CD4-positive, alpha-beta T cell treated with Interleukin-4 for 4 hours (primary cell): ENCODE measurements at regions not wholly inside any gene's neighbourhood (a gene's known extent, or its start where the extent isn't known, plus 50 kb on each side); places are given as distances from the start of the nearest gene placed in this dataset.

Experiments
- DNase-seq: peaks from one replicate; pipeline ENCODE4 v3.0.0-alpha.2; 2020

DNA sequence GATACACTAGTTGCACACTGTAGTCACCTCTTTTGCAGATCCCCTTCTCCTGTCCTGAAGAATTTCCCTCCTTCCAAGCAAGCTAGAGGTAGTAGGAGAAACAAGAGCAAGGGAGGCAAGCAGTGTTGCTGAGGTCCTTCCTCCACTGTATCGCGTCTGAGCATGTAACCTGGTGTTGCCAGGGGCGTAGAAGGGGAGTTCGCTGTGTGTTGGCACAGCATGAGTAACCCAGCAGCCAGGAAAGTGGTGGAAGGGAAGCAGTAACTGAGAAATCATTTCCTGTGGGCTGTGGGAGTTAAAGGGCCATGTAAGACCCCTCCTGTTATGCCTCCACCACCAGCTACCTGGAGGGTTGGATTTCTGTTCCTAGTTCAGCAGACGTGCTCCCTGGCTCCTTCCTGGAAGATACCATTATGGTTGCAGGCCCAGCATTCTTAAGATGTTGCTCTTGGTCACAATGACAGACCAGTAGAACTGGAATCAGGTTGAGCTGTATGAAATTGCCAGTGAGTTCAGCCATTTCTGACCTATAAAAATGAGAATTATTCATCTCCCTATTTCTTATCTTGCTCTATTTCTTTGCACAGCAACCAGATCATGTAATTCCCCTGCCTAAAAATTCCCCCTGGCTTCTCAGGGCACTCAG is 215.3 kb upstream of the TOPAZ1 start:
- no peak for DNase-seq

DNA sequence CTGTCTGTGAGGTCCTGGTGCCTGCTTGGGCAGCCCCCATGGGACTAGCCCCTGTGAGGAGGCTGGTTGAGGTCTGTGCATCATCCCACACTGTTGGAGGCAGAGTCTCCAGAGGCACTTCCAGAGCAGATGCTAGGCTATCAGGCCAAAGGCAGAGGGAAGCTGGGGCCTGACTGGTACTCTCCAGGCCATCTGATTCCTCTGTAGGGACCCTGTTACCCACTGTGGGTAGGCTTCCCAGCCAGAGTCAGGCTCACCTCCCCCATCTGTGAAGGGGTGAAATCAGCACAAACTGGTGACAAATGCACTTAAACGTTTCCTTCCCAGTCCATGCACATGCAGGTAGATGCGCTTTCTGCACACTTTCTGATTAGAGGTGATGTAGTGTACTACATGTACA is 212.6 kb upstream of the TOPAZ1 start:
- no peak for DNase-seq

- DNase-seq = no peak
Observed at GRCh38 chr3:44030285-44030684, 211.4 kb upstream of the TOPAZ1 start.

DNA sequence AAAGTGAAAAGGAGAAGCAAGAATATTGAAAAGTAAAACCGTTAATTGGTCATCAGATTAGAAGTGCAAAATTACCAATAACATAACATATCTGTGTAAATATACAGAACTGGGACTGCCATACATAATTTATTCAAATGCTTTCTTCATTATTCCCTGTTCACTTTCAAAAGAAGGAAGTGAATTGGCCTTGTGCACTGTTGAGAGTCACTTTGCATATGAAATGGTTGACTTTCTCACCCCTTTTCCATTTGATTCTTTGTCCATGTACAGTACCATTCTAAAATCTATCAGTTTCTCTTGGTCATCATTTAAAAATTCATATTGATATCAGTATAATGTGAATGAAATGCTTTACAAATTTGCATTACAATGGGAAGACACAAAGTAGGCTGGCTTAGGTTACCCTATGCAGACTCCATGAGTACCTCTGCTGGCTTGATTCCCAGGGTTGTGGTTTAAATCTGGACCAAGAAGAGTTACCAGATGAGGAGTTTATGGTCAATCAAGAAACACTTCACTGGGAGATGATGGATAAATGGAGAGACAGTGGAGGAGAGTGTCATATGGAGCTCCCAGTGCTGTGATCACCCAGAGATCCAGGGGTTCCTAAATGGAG is 210.9 kb upstream of the TOPAZ1 start:
- no peak for DNase-seq

DNA sequence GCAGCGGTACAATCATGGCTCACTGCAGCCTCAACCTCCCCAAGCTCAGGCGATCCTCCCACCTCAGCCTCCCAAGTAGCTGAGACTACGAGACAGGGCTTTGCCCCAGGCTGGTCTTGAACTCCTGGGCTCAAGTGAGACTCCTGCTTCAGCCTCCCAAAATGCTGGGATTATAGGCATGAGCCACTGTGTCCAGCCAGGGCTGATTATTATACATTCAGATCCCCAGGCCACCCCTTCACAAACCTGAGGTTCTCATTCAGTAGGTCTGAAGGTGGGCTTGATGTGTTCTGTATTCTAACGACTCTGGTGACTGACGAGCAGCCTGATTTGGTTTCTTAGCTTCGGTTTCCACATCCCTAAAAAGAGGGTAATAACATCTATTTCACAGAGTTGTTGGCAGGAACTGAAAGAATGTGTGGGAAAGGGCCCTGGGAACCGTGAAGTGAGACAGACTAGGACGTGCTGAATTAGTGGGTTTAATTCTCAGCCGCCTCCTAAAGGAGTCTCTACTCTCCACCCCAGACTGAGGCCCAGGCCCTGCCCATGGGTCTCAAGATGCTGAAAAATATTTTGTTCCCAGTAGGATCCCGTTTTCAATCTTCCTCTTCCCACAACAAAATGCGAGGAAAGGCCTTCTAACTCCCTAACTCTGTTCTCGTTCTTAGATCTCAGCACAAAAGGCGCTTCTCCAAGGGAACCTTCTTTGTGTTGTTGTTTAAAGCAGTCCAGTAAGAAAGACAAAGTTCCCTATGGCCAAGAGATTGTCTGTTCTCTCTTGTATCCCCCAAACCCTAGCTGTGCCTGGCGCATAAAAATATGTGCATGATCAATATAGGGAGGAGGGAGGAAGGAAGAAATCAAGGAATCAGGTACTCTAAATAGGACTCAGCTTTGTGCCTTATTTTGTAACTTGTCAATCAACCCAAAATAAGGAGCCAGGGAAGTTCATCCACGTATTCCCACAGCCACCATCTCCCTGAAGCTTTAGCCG is 210.0 kb upstream of the TOPAZ1 start:
- no peak for DNase-seq

GRCh38 chr3:44032487-44032886 is 209.2 kb upstream of the TOPAZ1 start:
- DNase-seq = no peak

DNA sequence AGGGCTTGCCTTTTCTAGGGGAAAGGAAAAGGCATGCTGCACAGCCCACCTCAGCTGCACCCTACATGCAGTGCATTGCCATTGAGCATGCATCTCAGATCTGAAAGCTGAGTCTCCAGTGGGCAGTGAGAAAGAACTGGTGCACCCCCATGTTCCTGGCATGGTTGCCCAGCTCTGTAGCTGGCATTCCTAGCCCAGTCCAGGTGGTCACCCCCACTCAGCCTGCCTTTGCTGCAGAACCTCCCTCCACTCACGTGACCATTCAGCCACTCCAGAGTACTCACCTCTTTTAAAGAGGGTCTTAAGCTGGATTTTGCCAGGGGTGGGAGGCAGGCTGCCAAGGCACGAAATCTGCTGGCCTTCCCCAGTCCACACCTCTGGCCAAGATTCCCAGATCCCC is 208.6 kb upstream of the TOPAZ1 start:
- no peak for DNase-seq

DNA sequence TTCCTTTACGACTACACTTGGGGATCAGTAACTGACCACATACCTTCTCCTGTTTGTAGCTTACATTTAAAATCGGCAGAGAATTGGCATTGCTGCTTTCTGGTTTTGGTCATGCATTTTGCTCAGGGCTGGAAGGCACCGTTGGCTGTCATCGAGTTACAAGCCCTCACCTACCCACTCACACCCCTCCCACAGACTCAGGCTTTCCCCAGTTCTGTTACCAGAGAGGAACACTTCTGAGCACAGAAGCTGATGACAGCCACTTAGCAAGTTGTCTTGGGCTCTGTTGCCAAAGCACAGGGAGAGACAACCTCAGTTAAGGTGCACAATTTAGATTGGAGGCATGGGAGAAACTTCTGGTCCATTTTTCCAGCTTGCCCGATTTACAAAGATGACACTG is 204.8 kb upstream of the TOPAZ1 start:
- no peak for DNase-seq

DNA sequence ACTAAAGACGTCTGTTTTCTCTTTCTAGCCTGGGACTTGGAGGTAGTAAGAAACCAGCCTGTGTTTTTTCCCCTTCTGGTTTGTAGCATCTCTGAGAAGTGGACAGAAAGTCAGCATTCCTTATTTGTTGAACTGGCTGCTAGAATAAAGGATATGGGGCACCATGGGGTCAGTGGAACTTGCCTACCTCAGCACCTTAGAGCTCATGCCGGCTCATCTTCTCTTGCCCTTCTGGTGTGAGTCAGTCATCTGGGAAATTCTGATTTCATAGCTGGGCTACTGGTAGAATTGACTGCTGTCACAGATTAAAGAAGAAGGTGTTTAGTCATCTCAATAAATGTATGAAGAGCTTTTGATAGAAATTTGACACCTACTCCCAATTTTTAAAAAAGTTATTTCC is 202.7 kb upstream of the TOPAZ1 start:
- DNase-seq = no peak

GRCh38 chr3:44041726-44042125 is 200.0 kb upstream of the TOPAZ1 start:
- DNase-seq = no peak

DNA sequence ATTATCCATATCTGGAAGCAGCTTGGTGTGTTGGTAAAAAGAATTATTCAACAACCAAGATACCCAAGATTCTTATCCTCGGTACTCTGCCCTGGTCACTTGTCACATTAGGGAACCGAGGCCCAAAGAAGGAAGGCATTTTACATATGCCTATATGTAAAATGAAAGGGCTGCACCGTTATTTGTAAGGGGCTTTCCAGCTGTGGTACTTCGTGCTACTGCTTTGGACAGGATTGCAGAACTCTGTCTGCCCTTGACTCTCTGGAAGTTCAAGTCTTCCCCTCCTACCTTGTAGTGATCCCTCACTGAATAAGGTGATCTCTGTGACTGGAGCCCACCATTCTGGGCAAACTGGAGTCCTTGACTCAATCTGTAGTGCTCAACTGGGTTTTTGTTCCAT is 198.9 kb upstream of the TOPAZ1 start:
- no peak for DNase-seq

GRCh38 chr3:44045476-44046275 is 196.0 kb upstream of the TOPAZ1 start:
- peak; percentile 20 for DNase-seq

DNA sequence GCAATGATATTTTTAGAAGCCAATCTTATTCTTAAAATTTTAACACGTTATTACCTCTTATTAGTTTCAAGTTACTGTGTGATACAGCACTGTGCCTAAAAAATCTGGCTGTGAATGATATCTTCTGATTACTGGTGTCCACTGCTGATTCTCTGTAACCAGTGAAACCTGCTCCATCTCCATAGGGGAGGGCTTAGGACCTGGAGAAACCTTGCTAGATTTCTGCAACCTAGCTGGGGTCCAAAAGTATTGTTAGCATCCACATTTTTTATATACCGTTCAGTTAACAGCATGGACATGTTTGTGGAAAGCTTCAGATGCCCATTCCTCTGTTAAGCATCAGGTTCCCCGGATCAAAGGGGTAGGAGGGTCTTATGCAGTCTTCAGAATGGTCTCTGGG is 193.9 kb upstream of the TOPAZ1 start:
- no peak for DNase-seq

- DNase-seq = no peak
Observed at GRCh38 chr3:44048196-44048924, 193.3 kb upstream of the TOPAZ1 start.

DNA sequence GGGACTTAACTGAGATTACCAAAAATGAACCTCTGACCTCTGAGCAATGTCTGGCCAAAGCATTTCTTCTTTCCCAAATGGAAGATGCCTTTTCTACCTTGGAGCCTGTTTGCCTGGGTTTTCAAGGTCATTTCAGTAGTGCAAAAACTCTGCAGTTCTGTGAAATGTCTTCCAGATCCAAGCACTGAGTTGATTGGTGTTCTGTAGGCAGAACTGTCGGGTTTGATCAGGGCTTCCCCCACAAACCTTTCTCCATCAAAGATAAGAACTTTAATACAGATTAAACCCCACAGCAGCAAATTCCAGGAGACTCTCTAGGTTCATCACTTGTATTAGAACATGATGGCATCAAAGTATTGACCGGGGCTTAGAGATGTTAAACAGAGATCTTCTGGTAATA is 192.7 kb upstream of the TOPAZ1 start:
- DNase-seq = no peak

GRCh38 chr3:44050101-44050500 is 191.6 kb upstream of the TOPAZ1 start:
- no peak for DNase-seq

DNA sequence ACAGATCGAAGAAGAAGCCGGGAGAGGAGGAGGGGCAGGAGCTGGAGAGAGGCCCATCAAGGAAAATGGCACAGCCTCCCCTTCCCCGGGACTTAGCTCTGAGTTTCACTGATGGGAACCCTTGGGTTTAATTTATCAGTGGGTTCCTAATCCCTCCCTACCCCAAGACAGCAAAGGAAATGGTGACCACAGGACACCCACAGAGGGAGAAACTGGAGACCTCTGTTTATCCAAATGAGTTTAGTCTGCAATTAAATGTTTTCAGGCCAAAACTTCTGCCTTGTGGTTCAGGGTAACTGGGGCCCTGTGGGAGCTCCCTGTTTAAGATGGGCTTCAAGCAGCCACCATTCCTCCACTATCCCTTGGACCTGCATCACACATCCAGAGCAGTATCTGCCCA is 190.8 kb upstream of the TOPAZ1 start:
- no peak for DNase-seq

GRCh38 chr3:44055951-44056350 is 185.7 kb upstream of the TOPAZ1 start:
- DNase-seq = no peak

DNA sequence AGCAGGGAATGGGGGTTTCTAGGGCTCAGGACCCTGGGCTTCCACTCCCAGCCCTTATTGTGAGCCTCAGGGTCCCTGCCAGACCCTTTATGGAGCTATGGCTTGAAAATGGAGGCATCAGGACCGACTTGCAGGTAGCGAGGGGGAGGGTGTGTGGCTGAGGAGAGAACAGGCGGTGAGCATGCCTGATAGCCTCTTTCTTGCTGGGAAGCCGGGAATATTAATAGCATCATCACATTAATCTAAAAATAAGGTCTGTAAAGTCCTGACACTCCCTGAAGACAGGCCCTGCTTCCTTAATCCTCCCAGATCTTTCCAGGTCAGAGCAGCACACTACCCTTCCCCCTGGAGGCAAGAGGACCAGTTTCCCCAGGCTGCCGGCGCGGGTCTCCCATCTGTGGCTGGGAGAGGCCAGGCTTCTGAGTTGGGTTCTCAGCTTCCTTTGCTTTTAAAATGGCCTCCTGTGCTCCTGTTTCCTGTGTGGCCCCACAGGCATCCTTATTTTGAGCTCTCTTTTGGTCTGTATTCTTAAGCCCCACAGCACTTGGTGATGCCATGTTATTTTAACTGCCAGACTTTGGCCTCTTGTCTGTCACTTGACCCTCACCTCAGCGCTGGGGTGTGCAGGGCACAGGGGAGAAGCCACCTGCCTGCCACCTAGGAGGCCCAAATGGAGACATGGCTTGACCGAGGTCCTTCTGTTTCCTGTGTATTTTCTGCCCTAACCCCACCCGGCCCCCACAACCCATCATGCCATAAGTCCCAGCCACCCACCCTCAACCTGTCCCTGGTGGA is 185.0 kb upstream of the TOPAZ1 start:
- DNase-seq = no peak

DNA sequence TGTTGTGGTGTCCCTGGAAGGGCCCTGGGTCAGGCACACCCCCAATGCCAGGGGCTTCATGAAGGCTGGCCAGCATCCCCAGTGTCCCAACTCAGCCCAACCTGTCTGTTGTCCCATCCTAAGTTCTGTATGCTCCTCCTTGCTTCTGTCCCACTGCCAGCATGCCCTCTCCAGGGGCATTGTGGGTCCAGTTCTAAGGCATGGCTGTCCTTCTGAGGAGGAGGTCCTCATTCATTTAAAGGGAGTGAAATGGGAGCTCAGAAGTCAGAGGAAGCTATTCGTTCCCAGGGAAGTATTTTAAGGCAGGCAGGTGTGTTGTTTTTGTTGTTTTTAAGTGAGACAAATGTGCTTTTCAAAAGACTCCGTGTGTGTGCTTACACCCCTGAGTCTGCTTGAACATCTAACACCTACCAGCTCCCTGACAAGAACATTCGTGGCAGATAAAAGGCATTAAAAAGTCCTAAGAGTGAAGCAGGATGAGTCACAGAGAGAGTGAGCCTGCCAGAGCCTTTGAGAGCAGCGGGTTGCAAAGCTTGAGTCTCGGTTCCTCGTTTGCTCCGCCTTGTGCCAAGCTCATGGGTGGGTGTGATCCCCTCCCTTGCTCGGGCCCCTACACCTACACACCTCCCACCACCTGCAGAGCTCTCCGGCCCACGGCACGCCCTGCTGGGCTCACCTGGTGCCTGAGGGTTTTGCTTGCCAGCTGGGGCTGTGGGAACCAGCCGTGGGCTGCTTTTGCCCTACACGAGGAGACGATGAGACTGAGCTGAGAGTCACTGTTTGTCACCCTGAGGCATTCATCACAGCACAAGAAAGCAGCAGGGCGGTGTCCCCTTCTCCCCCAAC is 183.4 kb upstream of the TOPAZ1 start:
- DNase-seq = peak; percentile 10

- DNase-seq = no peak
Observed at GRCh38 chr3:44058868-44059203, 182.8 kb upstream of the TOPAZ1 start.
